Endothelial cell (in vitro differentiated cells): ENCODE measurements at regions not wholly inside any gene's neighbourhood (a gene's known extent, or its start where the extent isn't known, plus 50 kb on each side); places are given as distances from the start of the nearest gene placed in this dataset.

Source experiments
- DNase-seq: peaks from one replicate; pipeline ENCODE4 v3.0.0; 2021; ENCODE audit warnings: low spot score
- H3K27ac Mint-ChIP-seq: one replicate; pipeline ENCODE4 v1.8.0; 2021; ENCODE audit warnings: mixed read lengths, inconsistent platforms; ENCODE audit not compliant: unreplicated experiment
- H3K27me3 Mint-ChIP-seq: one replicate; pipeline ENCODE4 v1.8.0; 2021; ENCODE audit warnings: mild to moderate bottlenecking, moderate library complexity, mixed read lengths, inconsistent platforms; ENCODE audit not compliant: unreplicated experiment
- H3K36me3 Mint-ChIP-seq: one replicate; pipeline ENCODE4 v1.8.0; 2021; ENCODE audit warnings: mild to moderate bottlenecking, low read depth, mixed read lengths, inconsistent platforms; ENCODE audit not compliant: unreplicated experiment
- H3K4me1 Mint-ChIP-seq: one replicate; pipeline ENCODE4 v1.8.0; 2021; ENCODE audit warnings: mild to moderate bottlenecking, mixed read lengths, inconsistent platforms; ENCODE audit not compliant: unreplicated experiment
- H3K4me3 Mint-ChIP-seq: one replicate; pipeline ENCODE4 v1.8.0; 2021; ENCODE audit warnings: mild to moderate bottlenecking, mixed read lengths, inconsistent platforms; ENCODE audit not compliant: unreplicated experiment
- H3K9me3 Mint-ChIP-seq: one replicate; pipeline ENCODE4 v1.8.0; 2021; ENCODE audit warnings: mixed read lengths, inconsistent platforms; ENCODE audit not compliant: unreplicated experiment
- CTCF ChIP-seq: fragments of 200-600 bp; sonication (generic); IDR thresholded peaks from one replicate; pipeline ENCODE4 v1.5.0; 2021; ENCODE audit warnings: antibody characterized with exemption; ENCODE audit not compliant: unreplicated experiment

- no peak overlapping the region for H3K27ac Mint-ChIP-seq
- no peaks in the 10 kb centered on the region for H3K9me3 Mint-ChIP-seq
- H3K4me1 Mint-ChIP-seq: no peaks in the 10 kb centered on the region
- TF ChIP-seq CTCF: no peak
- H3K36me3 Mint-ChIP-seq: no peaks in the 10 kb centered on the region
- H3K4me3 Mint-ChIP-seq: no peak overlapping the region
- no peak for DNase-seq
- no peaks in the 10 kb centered on the region for H3K27me3 Mint-ChIP-seq
These were observed 1394.8 kb downstream of the DSC3 start for GRCh38 chr18:29647700-29648099.

- H3K27ac Mint-ChIP-seq: no peak overlapping the region
- H3K9me3 Mint-ChIP-seq: no peaks in the 10 kb centered on the region
- H3K4me1 Mint-ChIP-seq: no peaks in the 10 kb centered on the region
- no peak overlapping the region for H3K4me3 Mint-ChIP-seq
- no peak for TF ChIP-seq CTCF
- no peak for DNase-seq
- no peaks in the 10 kb centered on the region for H3K27me3 Mint-ChIP-seq
- no peaks in the 10 kb centered on the region for H3K36me3 Mint-ChIP-seq
These were observed 1398.3 kb downstream of the DSC3 start for GRCh38 chr18:29644276-29644675.

- TF ChIP-seq CTCF: no peak
- Mint-ChIP-seq H3K36me3 (no peaks in the 10 kb centered on the region), H3K27ac (no peak overlapping the region), H3K4me3 (no peak overlapping the region), H3K4me1 (no peaks in the 10 kb centered on the region), H3K9me3 (no peaks in the 10 kb centered on the region), H3K27me3 (no peaks in the 10 kb centered on the region)
- DNase-seq: no peak
These were observed 1413.0 kb downstream of the DSC3 start for GRCh38 chr18:29629493-29630036.

- Mint-ChIP-seq H3K4me3 (no peak overlapping the region), H3K36me3 (no peaks in the 10 kb centered on the region), H3K4me1 (no peaks in the 10 kb centered on the region), H3K27ac (no peak overlapping the region), H3K9me3 (no peaks in the 10 kb centered on the region), H3K27me3 (peaks cover 1% of the 10 kb centered on the region)
- TF ChIP-seq CTCF: no peak
- no peak for DNase-seq
These were observed 1416.4 kb downstream of the DSC3 start for GRCh38 chr18:29626094-29626493.

GRCh38 chr18:29616867-29617266 lies 1425.7 kb downstream of the DSC3 start:
- DNase-seq: no peak
- Mint-ChIP-seq H3K27me3 (no peaks in the 10 kb centered on the region), H3K36me3 (no peaks in the 10 kb centered on the region), H3K27ac (no peak overlapping the region), H3K4me3 (no peak overlapping the region), H3K9me3 (no peaks in the 10 kb centered on the region), H3K4me1 (no peaks in the 10 kb centered on the region)
- TF ChIP-seq CTCF: no peak
